ENCODE measurements at regions not wholly inside any gene's neighbourhood (a gene's known extent, or its start where the extent isn't known, plus 50 kb on each side); places are given as distances from the start of the nearest gene placed in this dataset.

DNA sequence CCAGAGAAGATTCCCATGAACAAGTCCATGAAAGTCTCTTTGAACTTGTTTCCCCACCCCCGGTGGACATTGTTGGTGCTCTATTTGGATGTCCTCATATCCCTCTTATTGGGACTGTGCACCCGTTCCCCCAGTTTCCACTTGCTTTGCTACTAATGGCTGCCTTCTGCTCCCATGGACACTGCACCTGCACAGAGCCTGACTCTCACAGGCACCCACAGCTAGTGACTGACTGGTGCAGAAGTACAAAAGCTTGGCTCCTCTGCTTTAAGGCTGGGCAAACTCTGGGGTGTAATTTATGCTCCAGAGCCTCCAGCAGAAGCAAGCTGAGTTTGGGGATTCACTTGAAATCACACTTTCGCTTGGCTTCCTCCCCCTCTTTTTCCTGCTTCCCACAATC lies 239.9 kb upstream of the BTBD3 start:
- no peaks in the 10 kb centered on the region for H3K4me1 ChIP-seq
- no peaks in the 10 kb centered on the region for H3K36me3 ChIP-seq
- H3K27me3 ChIP-seq, result no peaks in the 10 kb centered on the region
- intact Hi-C loops (cut with DNase I; ENCODE audit: low total_unique reads), result no loop called here
- H3K9me3 ChIP-seq, result no peaks in the 10 kb centered on the region
- H3K27ac ChIP-seq, result no peak overlapping the region
- TF ChIP-seq, protein P1, sequence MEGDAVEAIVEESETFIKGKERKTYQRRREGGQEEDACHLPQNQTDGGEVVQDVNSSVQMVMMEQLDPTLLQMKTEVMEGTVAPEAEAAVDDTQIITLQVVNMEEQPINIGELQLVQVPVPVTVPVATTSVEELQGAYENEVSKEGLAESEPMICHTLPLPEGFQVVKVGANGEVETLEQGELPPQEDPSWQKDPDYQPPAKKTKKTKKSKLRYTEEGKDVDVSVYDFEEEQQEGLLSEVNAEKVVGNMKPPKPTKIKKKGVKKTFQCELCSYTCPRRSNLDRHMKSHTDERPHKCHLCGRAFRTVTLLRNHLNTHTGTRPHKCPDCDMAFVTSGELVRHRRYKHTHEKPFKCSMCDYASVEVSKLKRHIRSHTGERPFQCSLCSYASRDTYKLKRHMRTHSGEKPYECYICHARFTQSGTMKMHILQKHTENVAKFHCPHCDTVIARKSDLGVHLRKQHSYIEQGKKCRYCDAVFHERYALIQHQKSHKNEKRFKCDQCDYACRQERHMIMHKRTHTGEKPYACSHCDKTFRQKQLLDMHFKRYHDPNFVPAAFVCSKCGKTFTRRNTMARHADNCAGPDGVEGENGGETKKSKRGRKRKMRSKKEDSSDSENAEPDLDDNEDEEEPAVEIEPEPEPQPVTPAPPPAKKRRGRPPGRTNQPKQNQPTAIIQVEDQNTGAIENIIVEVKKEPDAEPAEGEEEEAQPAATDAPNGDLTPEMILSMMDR (IDR thresholded peaks at IDR 0.05), result no peak
- no peak for TF ChIP-seq POLR2A (IDR thresholded peaks at IDR 0.05)
- H3K4me3 ChIP-seq, result no peak overlapping the region
- no peak for DNase-seq

DNA sequence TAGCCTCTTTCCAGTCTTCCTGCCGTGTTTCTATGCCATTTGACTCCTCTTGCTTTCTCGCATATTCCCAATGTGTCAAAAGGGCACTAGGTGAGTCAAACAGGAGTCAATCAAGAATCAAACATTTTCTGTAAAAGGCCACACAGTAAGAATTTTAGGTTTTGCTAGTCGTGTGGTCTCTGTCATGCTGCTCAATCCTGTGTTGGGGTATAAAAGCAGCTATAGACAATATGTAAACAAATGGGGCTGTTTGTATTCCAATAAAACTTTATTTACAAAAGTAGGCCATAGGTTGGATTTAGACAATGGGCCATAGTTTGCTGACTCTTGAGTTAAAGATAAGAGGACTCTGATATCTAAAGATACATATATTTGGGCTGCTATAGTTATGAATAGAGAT lies 235.4 kb upstream of the BTBD3 start:
- H3K9me3 ChIP-seq, result no peaks in the 10 kb centered on the region
- no peak overlapping the region for H3K27ac ChIP-seq
- intact Hi-C loops (cut with DNase I; ENCODE audit: low total_unique reads), result no loop called here
- TF ChIP-seq, protein P1 (IDR thresholded peaks at IDR 0.05), result no peak
- no peak for TF ChIP-seq POLR2A (IDR thresholded peaks at IDR 0.05)
- H3K36me3 ChIP-seq, result no peaks in the 10 kb centered on the region
- H3K27me3 ChIP-seq, result no peaks in the 10 kb centered on the region
- DNase-seq, result no peak
- peaks cover 0 to 4% of the 10 kb centered on the region in 2 donors for H3K4me1 ChIP-seq
- no peak overlapping the region for H3K4me3 ChIP-seq

DNA sequence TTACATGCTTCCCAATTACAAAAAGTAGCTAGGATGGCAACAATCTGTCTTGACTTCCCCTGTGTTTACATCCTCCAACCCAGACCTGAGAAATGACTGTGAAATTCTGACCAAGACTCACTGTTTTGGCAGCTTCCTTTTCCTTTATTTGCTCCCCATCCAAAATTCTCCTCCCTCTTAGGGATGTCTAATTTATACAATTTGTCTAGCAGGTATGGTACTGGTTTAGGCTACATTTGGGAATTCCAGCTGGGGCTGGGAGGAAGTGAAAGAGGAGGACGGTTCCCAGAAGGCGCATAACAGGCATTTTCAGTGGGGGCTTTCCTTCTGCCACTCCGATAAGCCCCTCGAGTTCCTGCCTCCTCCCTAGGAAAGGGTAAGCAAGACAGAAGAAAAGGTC lies 231.5 kb upstream of the BTBD3 start:
- Histone ChIP-seq H3K4me1 (peaks cover 0 to 5% of the 10 kb centered on the region in 2 donors), H3K27ac (no peak overlapping the region), H3K9me3 (no peaks in the 10 kb centered on the region), H3K36me3 (no peaks in the 10 kb centered on the region), H3K4me3 (no peak overlapping the region), H3K27me3 (no peaks in the 10 kb centered on the region)
- intact Hi-C loops (cut with DNase I; ENCODE audit: low total_unique reads), result no loop called here
- no peak for DNase-seq
- TF ChIP-seq, protein P1 (IDR thresholded peaks at IDR 0.05), result no peak
- no peak for TF ChIP-seq POLR2A (IDR thresholded peaks at IDR 0.05)

DNA sequence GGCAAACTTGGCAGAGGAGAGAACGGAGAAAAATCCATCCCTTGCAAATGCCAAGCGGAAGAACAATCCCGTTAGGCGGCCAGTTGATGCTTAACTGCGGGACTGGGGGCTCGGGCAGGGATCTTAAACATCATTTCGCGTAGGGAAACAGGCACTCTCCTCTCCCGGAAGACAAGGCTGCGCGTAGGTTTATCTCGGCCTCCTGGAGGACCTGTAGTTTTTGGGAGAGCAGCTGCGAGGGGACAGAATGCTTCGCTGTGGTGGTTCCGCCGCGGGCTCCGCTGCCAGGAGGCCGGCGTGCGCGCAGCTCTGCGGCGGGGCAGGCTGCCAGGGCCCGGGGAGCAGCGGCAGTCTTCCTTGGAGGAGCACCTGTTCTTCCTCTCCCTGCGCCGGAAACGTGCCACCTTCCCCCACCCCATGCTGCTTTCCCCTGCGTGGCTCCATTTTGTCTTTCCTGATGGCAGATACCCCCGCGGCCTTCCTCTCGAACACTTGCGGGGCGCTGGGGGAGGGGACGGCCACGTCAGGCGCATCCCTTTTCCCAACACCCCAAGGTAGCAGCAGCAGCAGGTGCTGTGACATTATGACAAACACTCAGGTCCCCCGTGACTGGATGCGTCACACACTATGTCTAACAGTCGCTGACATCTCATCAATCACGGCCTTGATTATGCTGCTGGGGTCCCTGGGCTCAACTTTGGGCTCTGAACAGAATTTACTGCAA lies 230.7 kb upstream of the BTBD3 start:
- TF ChIP-seq, protein P1 (IDR thresholded peaks at IDR 0.05), result no peak
- TF ChIP-seq POLR2A (IDR thresholded peaks at IDR 0.05), result no peak
- no peaks in the 10 kb centered on the region for H3K9me3 ChIP-seq
- no peak overlapping the region for H3K27ac ChIP-seq
- intact Hi-C loops (cut with DNase I; ENCODE audit: low total_unique reads), result no loop called here
- H3K36me3 ChIP-seq, result no peaks in the 10 kb centered on the region
- peak in 1 of 2 donors; percentile 26 for DNase-seq
- peak overlapping the region in 1 of 2 donors; percentile 31 for H3K4me3 ChIP-seq
- H3K4me1 ChIP-seq, result peaks cover 0 to 5% of the 10 kb centered on the region in 2 donors
- no peaks in the 10 kb centered on the region for H3K27me3 ChIP-seq

DNA sequence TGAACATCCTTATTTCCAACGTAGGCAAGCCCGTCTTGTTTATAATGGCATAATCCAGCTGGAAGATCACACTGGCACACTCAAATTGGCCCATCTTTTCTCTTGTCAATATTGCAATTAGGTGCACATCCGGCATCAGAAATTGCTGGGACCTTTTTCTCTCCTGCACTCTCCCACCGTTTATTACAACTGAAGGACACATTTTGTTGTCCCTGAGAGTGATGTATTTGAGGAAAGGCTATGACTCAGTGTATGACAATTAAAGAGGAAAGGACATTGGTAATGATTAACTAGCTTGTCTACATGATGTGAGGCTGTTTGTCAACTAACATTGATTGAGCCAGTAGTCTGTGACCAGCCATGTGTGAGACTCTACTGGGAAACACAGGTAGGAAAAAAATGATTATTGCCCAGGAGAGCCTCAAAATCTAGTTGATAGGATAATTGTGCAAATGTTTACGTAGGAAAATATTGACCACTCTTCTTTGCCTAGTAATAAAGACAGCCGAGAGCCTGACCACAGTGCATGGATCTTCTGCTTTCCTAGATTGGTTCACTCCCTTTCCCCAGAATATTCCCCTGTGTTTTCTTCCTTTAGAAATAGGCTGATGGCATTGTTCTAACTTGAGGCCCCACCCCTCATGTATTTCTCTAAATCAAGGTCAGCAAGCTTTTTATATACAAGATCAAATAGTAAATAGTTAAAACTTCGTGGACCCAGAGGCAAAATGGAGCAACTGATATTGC lies 230.0 kb upstream of the BTBD3 start:
- DNase-seq, result no peak
- no peak overlapping the region for H3K27ac ChIP-seq
- intact Hi-C loops (cut with DNase I; ENCODE audit: low total_unique reads), result no loop called here
- no peaks in the 10 kb centered on the region for H3K36me3 ChIP-seq
- no peaks in the 10 kb centered on the region for H3K9me3 ChIP-seq
- no peaks in the 10 kb centered on the region for H3K27me3 ChIP-seq
- H3K4me3 ChIP-seq, result no peak overlapping the region
- H3K4me1 ChIP-seq, result peaks cover 0 to 5% of the 10 kb centered on the region in 2 donors
- TF ChIP-seq POLR2A (IDR thresholded peaks at IDR 0.05), result no peak
- TF ChIP-seq, protein P1 (IDR thresholded peaks at IDR 0.05), result no peak

All from uterus (tissue), 3 donors.